Thoracic aorta (tissue), 2 donors: ENCODE measurements at regions not wholly inside any gene's neighbourhood (a gene's known extent, or its start where the extent isn't known, plus 50 kb on each side); places are given as distances from the start of the nearest gene placed in this dataset.

Source experiments
- ATAC-seq: fragments of 150-250 bp; one replicate; pipeline ENCODE4 v1.8.0; 2017; ENCODE audit warnings: low read depth; ENCODE audit not compliant: insufficient number of reproducible peaks, low FRiP score
- DNase-seq: peaks from one replicate; pipeline ENCODE4 v3.0.0-alpha.2; 2020; ENCODE audit warnings: low spot score
- H3K27ac ChIP-seq, 2 donors: fragments of 200-600 bp; sonication (generic); 1 replicate in 1 of 2; 2 replicates in 1 of 2; pipeline ENCODE4 v1.5.1; 2016; ENCODE audit warnings: mild to moderate bottlenecking in 2 of 2, moderate library complexity in 2 of 2
- H3K27me3 ChIP-seq: fragments of 200-600 bp; sonication (generic); replicated peaks from 2 replicates; pipeline ENCODE4 v1.6.0; 2016; ENCODE audit warnings: mild to moderate bottlenecking; ENCODE audit not compliant: insufficient read depth
- H3K36me3 ChIP-seq: fragments of 200-600 bp; sonication (generic); one replicate; pipeline ENCODE4 v1.5.1; 2016
- H3K4me1 ChIP-seq, 2 donors: fragments of 200-600 bp; sonication (generic); 1 replicate in 1 of 2; 2 replicates in 1 of 2; pipeline versions ENCODE4 v1.5.1 to v1.6.0; 2016; ENCODE audit warnings: low read depth in 2 of 2, mild to moderate bottlenecking in 1 of 2; ENCODE audit not compliant: control insufficient read depth in 1 of 2
- H3K4me3 ChIP-seq: fragments of 200-600 bp; sonication (generic); 2 replicates; pipeline ENCODE4 v1.5.1; 2016; ENCODE audit warnings: mild to moderate bottlenecking
- H3K9me3 ChIP-seq: fragments of 200-600 bp; sonication (generic); 2 replicates; pipeline ENCODE4 v1.5.1; 2016
- CTCF ChIP-seq: fragments of 200-600 bp; sonication (generic); IDR thresholded peaks from one replicate; pipeline ENCODE4 v1.5.1; 2019; ENCODE audit warnings: antibody characterized with exemption

GRCh38 chr2:204197336-204198005 is 260.9 kb downstream of the ICOS start:
- ATAC-seq (no peak), DNase-seq (no peak)
- Histone ChIP-seq H3K9me3 (no peaks in the 10 kb centered on the region), H3K27ac (no peak overlapping the region), H3K4me1 (no peaks in the 10 kb centered on the region), H3K27me3 (no peaks in the 10 kb centered on the region), H3K36me3 (no peaks in the 10 kb centered on the region), H3K4me3 (no peak overlapping the region)
- TF ChIP-seq CTCF, result no peak

GRCh38 chr2:204199357-204199756 is 262.8 kb downstream of the ICOS start:
- TF ChIP-seq CTCF, result no peak
- no peak for ATAC-seq
- no peak overlapping the region for H3K27ac ChIP-seq
- no peak for DNase-seq
- H3K4me3 ChIP-seq, result no peak overlapping the region
- no peaks in the 10 kb centered on the region for H3K27me3 ChIP-seq
- H3K9me3 ChIP-seq, result no peaks in the 10 kb centered on the region
- H3K36me3 ChIP-seq, result no peaks in the 10 kb centered on the region
- no peaks in the 10 kb centered on the region for H3K4me1 ChIP-seq

- Histone ChIP-seq H3K27me3 (no peaks in the 10 kb centered on the region), H3K36me3 (no peaks in the 10 kb centered on the region), H3K27ac (no peak overlapping the region), H3K4me3 (no peak overlapping the region), H3K4me1 (no peaks in the 10 kb centered on the region), H3K9me3 (no peaks in the 10 kb centered on the region)
- DNase-seq, result no peak
- no peak for ATAC-seq
- TF ChIP-seq CTCF, result no peak
Observed at GRCh38 chr2:204201507-204201906, 264.9 kb downstream of the ICOS start.

GRCh38 chr2:204202253-204202652 is 265.7 kb downstream of the ICOS start:
- H3K27ac ChIP-seq, result no peak overlapping the region
- no peak for TF ChIP-seq CTCF
- no peaks in the 10 kb centered on the region for H3K4me1 ChIP-seq
- H3K4me3 ChIP-seq, result no peak overlapping the region
- DNase-seq (no peak), ATAC-seq (no peak)
- no peaks in the 10 kb centered on the region for H3K36me3 ChIP-seq
- H3K27me3 ChIP-seq, result no peaks in the 10 kb centered on the region
- no peaks in the 10 kb centered on the region for H3K9me3 ChIP-seq

- Histone ChIP-seq H3K27me3 (no peaks in the 10 kb centered on the region), H3K27ac (no peak overlapping the region), H3K4me3 (no peak overlapping the region), H3K9me3 (no peaks in the 10 kb centered on the region), H3K36me3 (no peaks in the 10 kb centered on the region), H3K4me1 (no peaks in the 10 kb centered on the region)
- ATAC-seq, result no peak
- TF ChIP-seq CTCF, result no peak
- DNase-seq, result no peak
Observed at GRCh38 chr2:204203704-204204103, 267.1 kb downstream of the ICOS start.
